GM19467 (cell line): ENCODE measurements at regions not wholly inside any gene's neighbourhood (a gene's known extent, or its start where the extent isn't known, plus 50 kb on each side); places are given as distances from the start of the nearest gene placed in this dataset.
A peak's percentile ranks its signal among the peaks of the same experiment; 100 is the strongest.
"Not testable (repeated sequence)": the region's sequence is repeated elsewhere in the genome, so short reads cannot be mapped to it uniquely, and the experiment has no call there.

Experiments used
- ATAC-seq: cut with Tn5 transposase; IDR thresholded peaks from one replicate; pipeline ENCODE4 v1.9.1; 2021; ENCODE audit warnings: mild to moderate bottlenecking, moderate library complexity; ENCODE audit not compliant: unreplicated experiment

GRCh38 chr2:58794103-58794502, 553.0 kb upstream of the FANCL start:
- no peak for ATAC-seq

DNA sequence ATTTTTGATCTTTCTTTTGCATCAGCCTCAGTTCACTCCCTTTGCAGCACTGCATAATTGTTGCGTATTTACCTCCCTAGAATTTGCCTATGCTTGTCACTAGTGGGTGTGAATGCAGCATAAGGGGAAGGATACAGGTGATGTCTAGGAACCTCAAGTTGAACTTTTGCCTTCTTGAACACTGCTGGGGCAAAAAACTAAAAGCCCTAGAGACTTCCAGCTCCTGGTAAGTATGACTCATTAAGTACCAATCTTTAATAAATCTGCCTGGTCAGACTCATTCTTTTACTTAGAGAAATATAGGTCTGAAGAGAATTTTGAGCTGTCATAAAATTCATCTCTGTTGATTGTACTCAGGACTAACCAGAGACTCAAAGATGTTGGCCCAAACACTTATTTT, 547.3 kb upstream of the FANCL start:
- ATAC-seq: no peak

DNA sequence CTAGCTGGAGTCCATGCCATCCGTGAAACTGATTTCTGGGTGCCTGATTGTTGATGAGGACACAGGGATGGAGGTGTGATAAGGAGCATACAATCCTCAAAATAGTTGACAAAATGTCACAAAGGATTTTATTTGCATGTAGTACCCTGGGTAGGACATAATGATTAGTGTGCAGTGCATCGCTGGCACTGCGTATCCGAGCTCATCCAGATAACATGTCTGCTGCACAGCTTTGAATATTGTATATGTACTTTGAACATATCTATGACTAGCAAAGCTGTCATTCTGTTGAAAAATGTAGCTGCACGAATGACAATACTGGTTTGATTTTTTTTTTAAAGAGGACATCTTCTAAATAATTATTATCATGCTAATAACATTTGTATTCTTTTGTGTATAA, 529.7 kb upstream of the FANCL start:
- ATAC-seq: no peak

- no peak for ATAC-seq
These were observed 528.7 kb upstream of the FANCL start for GRCh38 chr2:58769864-58770234.

DNA sequence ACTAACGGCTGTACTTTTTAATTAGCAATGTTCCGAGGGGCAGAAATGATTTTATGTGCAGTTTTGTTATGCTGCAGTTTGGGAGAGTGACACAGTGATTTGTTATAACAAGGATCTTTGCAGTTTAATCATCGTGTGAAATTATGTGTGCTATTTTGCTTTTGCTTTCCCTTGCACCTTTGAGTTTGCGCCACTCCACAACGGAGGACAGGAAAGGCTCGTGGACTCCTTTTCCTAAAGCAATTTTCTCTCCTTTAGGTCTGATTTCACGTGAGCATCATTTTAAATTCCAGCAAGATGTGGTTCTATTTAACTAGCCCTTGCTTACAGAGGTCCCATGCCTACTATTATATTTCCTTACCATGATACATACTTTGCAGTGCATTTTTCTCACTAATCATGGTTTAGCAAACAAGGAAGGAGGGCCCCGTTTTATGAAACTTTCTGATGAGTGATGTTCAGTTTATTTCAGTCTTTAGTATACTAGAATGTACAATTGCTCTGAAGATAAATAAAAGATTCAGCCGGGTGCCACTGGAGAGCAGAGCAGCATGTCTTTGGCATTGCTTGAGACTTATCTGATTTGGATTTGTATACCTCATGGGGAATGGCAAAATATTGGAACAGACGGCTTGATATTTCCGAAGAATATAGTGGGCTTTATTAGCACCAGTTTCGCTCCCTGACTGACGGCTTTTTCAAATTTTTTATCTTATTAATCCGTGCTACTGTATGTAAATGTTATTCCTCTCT, 528.2 kb upstream of the FANCL start:
- ATAC-seq: no peak

DNA sequence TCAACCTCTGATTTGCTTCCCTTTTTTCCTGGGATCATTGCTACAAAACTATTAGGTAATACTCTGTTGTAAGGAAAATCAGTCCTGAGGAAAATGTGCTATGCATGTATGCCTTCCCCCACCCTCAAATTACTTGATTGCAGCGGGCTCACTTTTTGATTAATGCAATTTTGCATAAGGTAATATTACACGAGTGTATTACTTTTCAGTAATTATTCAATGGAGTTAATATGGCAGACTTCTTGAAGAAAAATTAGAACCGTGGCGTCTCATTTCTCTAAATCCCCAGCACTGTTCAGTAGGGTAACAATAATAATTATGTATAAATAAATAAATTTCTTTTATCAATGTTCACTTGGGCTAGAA, 527.6 kb upstream of the FANCL start:
- ATAC-seq: no peak

DNA sequence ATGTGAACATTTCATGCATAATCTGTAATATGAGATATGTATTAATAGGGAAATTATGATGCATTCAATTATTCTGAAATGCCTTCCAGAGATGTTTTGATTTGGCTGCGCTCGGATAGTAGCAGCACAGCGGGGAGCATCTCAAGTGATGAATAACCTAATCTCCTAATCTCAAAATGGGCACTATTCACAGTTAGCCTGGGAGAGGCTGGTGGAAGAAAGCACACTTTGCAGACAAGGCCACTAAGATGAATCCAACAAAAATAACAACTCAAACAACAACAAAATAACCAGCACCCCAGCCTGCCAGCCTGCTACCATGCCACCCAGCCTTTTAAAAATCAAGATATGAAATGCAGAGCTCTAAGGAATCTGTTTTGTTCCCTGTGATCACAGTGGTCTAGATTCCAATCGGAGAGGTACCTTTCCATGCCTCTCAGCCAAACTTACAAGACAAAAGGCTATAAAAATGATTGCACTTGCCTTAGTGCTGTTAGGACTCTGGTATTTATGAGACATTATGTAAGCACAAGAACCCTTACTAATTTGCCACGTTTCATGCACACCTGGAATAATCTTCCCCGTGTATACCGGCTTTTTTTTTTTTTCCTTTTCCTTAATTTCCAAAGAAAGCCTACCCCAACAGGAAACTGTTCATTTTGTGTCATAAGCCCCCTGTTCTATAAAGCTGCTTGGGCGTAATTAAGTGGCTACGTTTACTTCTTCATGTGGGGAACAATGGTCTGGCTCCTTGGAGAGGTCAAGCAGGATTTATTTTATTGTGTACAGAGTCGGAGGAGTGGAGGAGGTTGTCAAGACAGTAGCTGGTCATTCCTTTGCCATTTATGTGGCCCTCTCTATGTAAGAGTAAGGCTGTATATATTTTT, 526.9 kb upstream of the FANCL start:
- no peak for ATAC-seq

GRCh38 chr2:58764338-58765104, 523.4 kb upstream of the FANCL start:
- ATAC-seq: no peak

- ATAC-seq: peak; percentile 68
These were observed 521.2 kb upstream of the FANCL start for GRCh38 chr2:58762176-58762781.

DNA sequence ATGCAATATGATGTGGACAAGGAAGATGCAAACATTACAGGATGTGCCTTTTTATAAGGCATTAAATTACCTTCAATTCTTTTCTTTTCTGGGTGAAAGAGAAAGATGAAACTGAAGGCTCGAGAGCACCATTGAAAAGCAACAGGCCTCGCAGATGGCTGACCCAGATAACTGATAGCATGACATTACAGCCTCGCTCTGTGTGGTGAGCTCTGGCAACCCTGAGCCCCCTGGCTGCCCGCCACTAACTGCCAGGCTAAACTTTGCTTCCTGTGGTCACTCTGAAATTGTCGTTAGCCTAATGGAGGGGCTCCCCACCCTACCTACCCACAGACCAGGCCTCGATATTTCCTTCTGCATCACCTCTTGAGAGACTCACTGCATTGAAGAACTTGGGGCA, 516.8 kb upstream of the FANCL start:
- ATAC-seq: no peak

DNA sequence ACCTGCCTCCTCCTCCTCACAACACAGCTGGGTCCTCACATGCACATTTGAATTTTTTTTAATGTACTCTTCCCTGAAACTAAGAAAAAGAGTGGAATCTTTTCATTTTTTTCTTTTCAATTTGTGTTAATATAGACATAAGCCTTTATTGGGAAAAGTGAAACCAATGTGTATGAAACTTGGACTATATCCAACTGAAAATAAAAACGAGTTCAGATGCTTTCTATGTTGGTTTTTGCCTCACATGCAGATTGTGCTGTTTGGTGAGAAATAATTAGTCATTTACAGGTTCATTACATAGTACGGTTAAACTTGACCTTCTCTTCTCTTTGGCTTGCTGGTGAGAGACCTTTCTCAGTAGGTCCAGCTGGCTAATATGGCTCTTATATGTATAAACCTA, 515.2 kb upstream of the FANCL start:
- no peak for ATAC-seq

GRCh38 chr2:58752507-58752906, 511.4 kb upstream of the FANCL start:
- ATAC-seq: not testable (repeated sequence)

DNA sequence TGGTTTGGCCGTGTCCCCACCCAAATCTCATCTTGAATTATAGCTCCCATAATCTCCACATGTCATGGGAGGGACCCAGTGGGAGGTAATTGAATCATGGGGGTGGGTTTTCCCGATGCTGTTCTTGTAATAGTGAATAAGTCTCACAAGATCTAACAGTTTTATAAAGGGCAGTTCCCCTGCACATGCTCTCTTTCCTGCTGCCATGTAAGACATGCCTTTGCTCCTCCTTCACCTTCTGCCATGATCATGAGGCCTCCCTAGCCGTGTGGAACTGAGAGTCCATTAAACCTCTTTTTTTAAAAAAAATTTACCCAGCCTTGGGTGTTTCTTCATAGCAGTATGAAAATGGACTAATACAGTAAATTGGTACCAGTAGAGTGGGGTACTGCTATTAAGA, 510.6 kb upstream of the FANCL start:
- ATAC-seq: not testable (repeated sequence)

GRCh38 chr2:58749041-58749440, 507.9 kb upstream of the FANCL start:
- ATAC-seq: no peak

- ATAC-seq: not testable (repeated sequence)
These were observed 504.2 kb upstream of the FANCL start for GRCh38 chr2:58745334-58745733.

GRCh38 chr2:58740426-58740825, 499.3 kb upstream of the FANCL start:
- no peak for ATAC-seq

GRCh38 chr2:58739033-58739432, 497.9 kb upstream of the FANCL start:
- no peak for ATAC-seq

DNA sequence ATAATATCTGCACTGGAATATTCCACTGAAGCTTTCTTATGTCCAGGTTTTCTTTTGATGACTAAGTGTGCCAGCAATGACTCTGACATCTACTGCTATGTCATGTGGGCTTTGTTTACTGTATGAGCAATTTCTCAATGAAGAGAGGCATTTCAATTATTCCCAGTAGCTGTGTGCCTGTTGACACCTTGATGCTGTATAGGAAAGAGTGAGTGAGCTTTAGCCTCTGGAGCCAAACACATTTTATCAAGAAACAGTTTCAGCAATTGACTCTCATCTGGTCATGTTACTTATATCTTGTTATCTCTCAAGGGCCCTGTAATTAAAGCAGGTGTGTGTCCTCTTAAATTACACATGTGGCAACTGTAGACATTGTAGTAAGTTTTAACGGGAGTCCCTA, 493.2 kb upstream of the FANCL start:
- ATAC-seq: no peak

- ATAC-seq: no peak
These were observed 491.9 kb upstream of the FANCL start for GRCh38 chr2:58732999-58733398.

- no peak for ATAC-seq
These were observed 490.4 kb upstream of the FANCL start for GRCh38 chr2:58731488-58731869.
